GM12878 (cell line): ENCODE measurements at regions not wholly inside any gene's neighbourhood (a gene's known extent, or its start where the extent isn't known, plus 50 kb on each side); places are given as distances from the start of the nearest gene placed in this dataset.

Experiments
- ATAC-seq: fragments of 200-7000 bp; cut with Tn5 transposase; 3 replicates; pipeline ENCODE4 v1.9.1; 2020; ENCODE audit warnings: mild to moderate bottlenecking, moderate library complexity
- BruUV-seq: library from RNA; stranded (reverse); fragments of 400-500 nt; replicated peaks from 2 replicates; lab custom pipeline; 2021; lab: Mats Ljungman, UMichigan
- CTCF ChIA-PET: fragments of 300-600 bp; sonication (Branson Sonifier 250); formaldehyde crosslinking; extraction: SDS; loops from one replicate; lab custom pipeline; 2021; ENCODE audit warnings: inconsistent platforms; lab: Yijun Ruan, JAX
- POLR2A ChIA-PET: fragments of 350-600 bp; formaldehyde crosslinking; extraction: SDS; loops from one replicate; lab custom pipeline; 2021; ENCODE audit warnings: inconsistent platforms; lab: Charles Lee
- RAD21 ChIA-PET: fragments of 300-600 bp; sonication (Branson Sonifier 250); formaldehyde crosslinking; loops from one replicate; lab custom pipeline; 2023; ENCODE audit warnings: antibody characterized with exemption; ENCODE audit not compliant: unreplicated experiment; lab: Charles Lee
- SMC1A ChIA-PET: fragments of 300-600 bp; sonication (Branson Sonifier 250); formaldehyde crosslinking; loops from one replicate; lab custom pipeline; 2023; ENCODE audit not compliant: unreplicated experiment, uncharacterized antibody; lab: Charles Lee
- DNase-seq: peaks from one replicate; pipeline ENCODE4 v3.0.0-alpha.2; 2011; ENCODE audit warnings: low read depth, low spot score
- FAIRE-seq: peaks from 3 replicates; lab custom pipeline; 2011; peaks lifted over from hg19 to GRCh38; lab: Jason Lieb, UNC
- H2AFZ ChIP-seq: 2 replicates; pipeline ENCODE4 v1.6.0; 2011; ENCODE audit warnings: low read depth, low read length, control low read depth; ENCODE audit not compliant: control insufficient read depth
- H3K27ac ChIP-seq: 2 replicates; pipeline ENCODE4 v1.5.1; 2011; ENCODE audit warnings: control low read depth; ENCODE audit not compliant: control insufficient read depth, insufficient read depth
- H3K27me3 ChIP-seq, 2 experiments: replicated peaks in 1 of 2; 2 replicates each; pipeline versions ENCODE4 v1.6.0 to v1.6.1; 2011; ENCODE audit warnings: low read length in 1 of 2; ENCODE audit not compliant: control insufficient read depth in 2 of 2, insufficient read depth in 2 of 2
- H3K36me3 ChIP-seq, 2 experiments: 2 replicates each; pipeline ENCODE4 v1.5.1; 2011; ENCODE audit warnings: low read length in 1 of 2; ENCODE audit not compliant: control insufficient read depth in 2 of 2, insufficient read depth in 2 of 2
- H3K4me1 ChIP-seq: 2 replicates; pipeline ENCODE4 v1.6.1; 2011; ENCODE audit warnings: mild to moderate bottlenecking, low read length, moderate library complexity, mixed read lengths; ENCODE audit not compliant: control insufficient read depth, insufficient read depth
- H3K4me2 ChIP-seq: 2 replicates; pipeline ENCODE4 v1.6.0; 2011; ENCODE audit warnings: control low read depth; ENCODE audit not compliant: control insufficient read depth, insufficient read depth
- H3K4me3 ChIP-seq: fragments of 200-600 bp; sonication (generic); 2 replicates; pipeline ENCODE4 v1.5.1; 2016
- H3K79me2 ChIP-seq: 2 replicates; pipeline ENCODE4 v1.6.0; 2011; ENCODE audit warnings: low read length; ENCODE audit not compliant: control insufficient read depth, insufficient read depth
- H3K9ac ChIP-seq: 2 replicates; pipeline ENCODE4 v1.8.0; 2011; ENCODE audit warnings: low read length, control low read depth, mixed read lengths; ENCODE audit not compliant: control insufficient read depth, insufficient read depth
- H3K9me3 ChIP-seq: replicated peaks from 3 replicates; pipeline ENCODE4 v1.5.1; 2011; ENCODE audit warnings: mild to moderate bottlenecking, low read length; ENCODE audit not compliant: control insufficient read depth, insufficient read depth
- H4K20me1 ChIP-seq: 2 replicates; pipeline ENCODE4 v1.6.0; 2011; ENCODE audit not compliant: control insufficient read depth, insufficient read depth
- EGR1 ChIP-seq, 2 experiments: IDR thresholded peaks; 1 replicate in 1 of 2; 2 replicates in 1 of 2; pipeline ENCODE4 v1.6.1; 2011 to 2012; ENCODE audit warnings: low read depth in 2 of 2, low read length in 2 of 2, borderline replicate concordance in 1 of 2, mild to moderate bottlenecking in 1 of 2, moderate library complexity in 1 of 2
- FOS ChIP-seq: IDR thresholded peaks from 3 replicates; pipeline ENCODE4 v1.6.1; 2011; ENCODE audit warnings: borderline replicate concordance; ENCODE audit not compliant: insufficient read length; ENCODE audit errors: extremely low read depth
- HDAC6 ChIP-seq: fragments of 200-600 bp; sonication (generic); IDR thresholded peaks from one replicate; pipeline ENCODE4 v1.8.0; 2017; ENCODE audit warnings: antibody characterized with exemption; ENCODE audit not compliant: unreplicated experiment
- MTA2 ChIP-seq: fragments of 450-650 bp; IDR thresholded peaks from 2 replicates; pipeline ENCODE4 v1.6.1; 2016; ENCODE audit warnings: low read depth, mild to moderate bottlenecking, moderate library complexity
- PAX8 ChIP-seq: fragments of 450-650 bp; IDR thresholded peaks from 2 replicates; pipeline ENCODE4 v1.6.1; 2017; ENCODE audit warnings: mild to moderate bottlenecking, moderate library complexity
- SP1 ChIP-seq: IDR thresholded peaks from one replicate; pipeline ENCODE4 v1.6.1; 2011; ENCODE audit warnings: low read depth, low read length
- TCF12 ChIP-seq: IDR thresholded peaks from 2 replicates; pipeline ENCODE4 v1.6.1; 2011; ENCODE audit warnings: low read depth, mild to moderate bottlenecking, low read length
- TCF3 ChIP-seq: IDR thresholded peaks from 2 replicates; pipeline ENCODE4 v1.6.1; 2012; ENCODE audit warnings: low read depth, mild to moderate bottlenecking, low read length, borderline replicate concordance; ENCODE audit not compliant: insufficient read depth
- WRNIP1 ChIP-seq: IDR thresholded peaks from 2 replicates; pipeline ENCODE4 v1.6.1; 2011; ENCODE audit warnings: low read depth, low read length, improper control_type of control experiment, borderline replicate concordance
- ZSCAN29 ChIP-seq: fragments of 450-650 bp; IDR thresholded peaks from 2 replicates; pipeline ENCODE4 v1.6.1; 2017; ENCODE audit warnings: mild to moderate bottlenecking, moderate library complexity
- WGBS: methylation state at CpG from one replicate; pipeline ENCODE4 v1.1.6; 2016; ENCODE audit warnings: low lambda C conversion rate; ENCODE audit not compliant: insufficient replicate concordance, insufficient coverage; ENCODE audit errors: missing lambda C conversion rate; 5-methylcytosine and 5-hydroxymethylcytosine counted together
- in situ Hi-C: fragments of 300-500 bp; cut with MboI; formaldehyde crosslinking; loops from 9 replicates; pipeline ENCODE4 v1.14.3; 2018; ENCODE audit warnings: mixed read lengths
- intact Hi-C: fragments of 100-400 bp; cut with micrococcal nuclease; formaldehyde crosslinking; loops from one replicate; pipeline ENCODE4 v1.14.2; 2022; ENCODE audit not compliant: unreplicated experiment
- TF ChIP-seq, protein P1 (sequence below): fragments of 450-650 bp; IDR thresholded peaks from 2 replicates; pipeline ENCODE4 v1.6.1; 2018; ENCODE audit warnings: borderline replicate concordance, mild to moderate bottlenecking; ENCODE audit not compliant: partially characterized antibody

DNA sequence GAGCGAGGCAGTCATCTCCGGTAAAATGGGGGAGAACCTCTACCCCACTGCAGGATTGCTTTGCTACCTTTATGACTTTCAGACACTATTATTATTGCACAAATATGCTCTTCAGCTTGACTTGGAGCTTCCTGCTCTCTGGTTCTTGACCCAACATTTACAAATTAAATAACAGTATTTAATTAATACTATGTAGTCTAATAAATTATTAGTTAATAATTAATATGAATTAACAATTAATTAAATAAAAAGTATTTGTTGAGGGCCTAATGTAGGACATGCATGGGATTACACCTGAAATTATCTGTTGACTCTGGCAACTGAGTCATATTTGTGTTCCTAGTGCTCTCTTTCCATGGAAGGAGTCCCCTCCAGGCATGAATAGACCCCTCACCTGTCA is 359.9 kb downstream of the SIPA1L2 start:
- H3K4me1 ChIP-seq, result no peaks in the 10 kb centered on the region
- BruUV-seq, result no TSS peak
- no peak for DNase-seq
- no peak overlapping the region for H3K4me3 ChIP-seq
- H2AFZ ChIP-seq, result no peak overlapping the region
- no peaks in the 10 kb centered on the region for H3K36me3 ChIP-seq
- POLR2A ChIA-PET, result no interaction called here
- no peak for FAIRE-seq
- WGBS, result 63% methylated on average over 2 of the region's 2 CpGs
- no peak for ATAC-seq
- TF ChIP-seq SP1 (no peak), MTA2 (no peak), WRNIP1 (no peak), PAX8 (no peak), TCF3 (no peak), TCF12 (no peak), ZSCAN29 (no peak), HDAC6 (no peak), FOS (no peak), EGR1 (IDR thresholded peaks at IDR 0.05; ENCODE audit: borderline replicate concordance in 1 of 2, low read depth in 2 of 2, low read length in 2 of 2) (no peak)
- TF ChIP-seq, protein P1, sequence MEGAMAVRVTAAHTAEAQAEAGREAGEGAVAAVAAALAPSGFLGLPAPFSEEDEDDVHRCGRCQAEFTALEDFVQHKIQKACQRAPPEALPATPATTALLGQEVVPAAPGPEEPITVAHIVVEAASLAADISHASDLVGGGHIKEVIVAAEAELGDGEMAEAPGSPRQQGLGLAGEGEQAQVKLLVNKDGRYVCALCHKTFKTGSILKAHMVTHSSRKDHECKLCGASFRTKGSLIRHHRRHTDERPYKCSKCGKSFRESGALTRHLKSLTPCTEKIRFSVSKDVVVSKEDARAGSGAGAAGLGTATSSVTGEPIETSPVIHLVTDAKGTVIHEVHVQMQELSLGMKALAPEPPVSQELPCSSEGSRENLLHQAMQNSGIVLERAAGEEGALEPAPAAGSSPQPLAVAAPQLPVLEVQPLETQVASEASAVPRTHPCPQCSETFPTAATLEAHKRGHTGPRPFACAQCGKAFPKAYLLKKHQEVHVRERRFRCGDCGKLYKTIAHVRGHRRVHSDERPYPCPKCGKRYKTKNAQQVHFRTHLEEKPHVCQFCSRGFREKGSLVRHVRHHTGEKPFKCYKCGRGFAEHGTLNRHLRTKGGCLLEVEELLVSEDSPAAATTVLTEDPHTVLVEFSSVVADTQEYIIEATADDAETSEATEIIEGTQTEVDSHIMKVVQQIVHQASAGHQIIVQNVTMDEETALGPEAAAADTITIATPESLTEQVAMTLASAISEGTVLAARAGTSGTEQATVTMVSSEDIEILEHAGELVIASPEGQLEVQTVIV, result no peak
- SMC1A ChIA-PET, result no interaction called here
- in situ Hi-C loops, result no loop called here
- no peaks in the 10 kb centered on the region for H3K9me3 ChIP-seq
- intact Hi-C loops, result no loop called here
- H3K27me3 ChIP-seq, result no peaks in the 10 kb centered on the region; a peak in 1 of 4 replicates
- H3K79me2 ChIP-seq, result no peaks in the 10 kb centered on the region
- H3K27ac ChIP-seq, result no peak overlapping the region
- no peaks in the 10 kb centered on the region for H4K20me1 ChIP-seq
- H3K9ac ChIP-seq, result no peak overlapping the region
- CTCF ChIA-PET, result no interaction called here
- H3K4me2 ChIP-seq, result no peak overlapping the region
- RAD21 ChIA-PET, result no interaction called here
